HCT116 (cell line): ENCODE measurements at regions not wholly inside any gene's neighbourhood (a gene's known extent, or its start where the extent isn't known, plus 50 kb on each side); places are given as distances from the start of the nearest gene placed in this dataset.

ENCODE experiments used
- ATAC-seq: fragments of 200-7000 bp; cut with Tn5 transposase; 2 replicates; pipeline ENCODE4 v1.9.1; 2020; ENCODE audit warnings: mild to moderate bottlenecking, moderate library complexity
- BruUV-seq: library from RNA; stranded (reverse); fragments of 400-500 nt; replicated peaks from 2 replicates; lab custom pipeline; 2021; lab: Mats Ljungman, UMichigan
- CTCF ChIA-PET: fragments of 300-600 bp; sonication (Branson Sonifier 250); formaldehyde crosslinking; loops from one replicate; lab custom pipeline; 2021; ENCODE audit warnings: antibody characterized with exemption; lab: Charles Lee
- POLR2A ChIA-PET: fragments of 300-600, 350-600 bp; sonication (Branson Sonifier 250); formaldehyde crosslinking; loops from one replicate; lab custom pipeline; 2021; ENCODE audit warnings: antibody characterized with exemption; lab: Charles Lee
- RAD21 ChIA-PET, 2 experiments: fragments of 300-600 bp; sonication (Branson Sonifier 250); formaldehyde crosslinking; loops; one replicate each; lab custom pipeline; 2023; ENCODE audit warnings: low total read pairs in 2 of 2; ENCODE audit not compliant: uncharacterized antibody in 2 of 2, unreplicated experiment in 2 of 2, low non-redundant PET in 1 of 2; lab: Charles Lee
- DNase-seq: peaks from one replicate; pipeline ENCODE4 v3.0.0-alpha.2; 2010; ENCODE audit warnings: low read depth, low spot score
- H2AFZ ChIP-seq: fragments of 200-600 bp; shearing (Covaris generic), sonication (generic); 2 replicates; pipeline ENCODE4 v1.6.1; 2017; ENCODE audit warnings: low read depth, mixed run types, mixed read lengths, antibody characterized with exemption, low read length; ENCODE audit not compliant: poor library complexity, severe bottlenecking
- H3K27ac ChIP-seq: 2 replicates; pipeline ENCODE4 v1.5.1; 2012; ENCODE audit warnings: low read depth, low read length
- H3K27me3 ChIP-seq: fragments of 200-600 bp; sonication (generic); 2 replicates; pipeline ENCODE4 v1.6.1; 2016; ENCODE audit warnings: mixed run types, low read length, mixed read lengths; ENCODE audit not compliant: insufficient read depth
- H3K36me3 ChIP-seq, 2 experiments: fragments of 200-500 bp in 1 of 2; fragments of 200-600 bp in 1 of 2; sonication (Bioruptor generic) in 1 of 2; sonication (generic) in 1 of 2; 2 replicates each; pipeline versions ENCODE4 v1.5.1 to v1.6.1; 2014 to 2016; ENCODE audit warnings: low read length in 2 of 2, inconsistent platforms in 1 of 2, mixed read lengths in 1 of 2, mixed run types in 1 of 2; ENCODE audit not compliant: insufficient read depth in 2 of 2, control insufficient read depth in 1 of 2
- H3K4me1 ChIP-seq, 2 experiments: fragments of 200-600 bp in 1 of 2; sonication (generic) in 1 of 2; 2 replicates each; pipeline versions ENCODE4 v1.5.1 to v1.6.1; 2012 to 2017; ENCODE audit warnings: low read length in 2 of 2, inconsistent platforms in 1 of 2, mild to moderate bottlenecking in 1 of 2, mixed read lengths in 1 of 2, mixed run types in 1 of 2, moderate library complexity in 1 of 2; ENCODE audit not compliant: insufficient read depth in 2 of 2, control insufficient read depth in 1 of 2
- H3K4me2 ChIP-seq: fragments of 200-600 bp; sonication (generic); 2 replicates; pipeline ENCODE4 v1.6.1; 2017; ENCODE audit warnings: mixed run types, low read length, mixed read lengths
- H3K4me3 ChIP-seq, 2 experiments: fragments of 200-600 bp in 1 of 2; sonication (generic) in 1 of 2; replicated peaks in 1 of 2; 2 replicates each; pipeline ENCODE4 v1.5.1; 2011 to 2016; ENCODE audit warnings: low read length in 2 of 2, control low read depth in 1 of 2, low read depth in 1 of 2, mild to moderate bottlenecking in 1 of 2, mixed read lengths in 1 of 2, mixed run types in 1 of 2
- H3K79me2 ChIP-seq: fragments of 200-600 bp; sonication (generic); 2 replicates; pipeline ENCODE4 v1.6.1; 2017; ENCODE audit warnings: mild to moderate bottlenecking, mixed run types, low read length, moderate library complexity, mixed read lengths; ENCODE audit not compliant: insufficient read depth
- H3K9ac ChIP-seq: fragments of 200-600 bp; sonication (generic); 2 replicates; pipeline ENCODE4 v1.6.1; 2016; ENCODE audit warnings: low read length, mixed read lengths
- H3K9me2 ChIP-seq: fragments of 200-600 bp; sonication (generic), shearing (Covaris generic); 2 replicates; pipeline ENCODE4 v1.6.1; 2017; ENCODE audit warnings: mixed run types, mild to moderate bottlenecking, moderate library complexity; ENCODE audit not compliant: insufficient read depth
- H3K9me3 ChIP-seq, 2 experiments: fragments of 200-500 bp in 1 of 2; fragments of 200-600 bp in 1 of 2; sonication (Bioruptor generic) in 1 of 2; sonication (generic) in 1 of 2; 2 replicates each; pipeline ENCODE4 v1.6.1; 2014 to 2017; ENCODE audit warnings: low read length in 2 of 2, mixed read lengths in 2 of 2, inconsistent platforms in 1 of 2, low read depth in 1 of 2, mild to moderate bottlenecking in 1 of 2, mixed run types in 1 of 2, moderate library complexity in 1 of 2; ENCODE audit not compliant: control insufficient read depth in 1 of 2, insufficient read depth in 1 of 2
- H4K20me1 ChIP-seq: fragments of 200-600 bp; sonication (generic), shearing (Covaris generic); 2 replicates; pipeline ENCODE4 v1.6.1; 2017; ENCODE audit warnings: mixed run types, mild to moderate bottlenecking, moderate library complexity; ENCODE audit not compliant: insufficient read depth
- CEBPB ChIP-seq: IDR thresholded peaks from 2 replicates; pipeline ENCODE4 v1.6.1; 2012; ENCODE audit warnings: low read depth
- CTCF ChIP-seq, 3 experiments: fragments of 200-600 bp in 1 of 3; sonication (generic) in 1 of 3; IDR thresholded peaks in 2 of 3; conservative IDR thresholded peaks in 1 of 3; 2 replicates each; pipeline ENCODE4 v1.5.1; 2012 to 2017; ENCODE audit warnings: low read depth in 2 of 3, low read length in 2 of 3, antibody characterized with exemption in 1 of 3, borderline replicate concordance in 1 of 3, control low read depth in 1 of 3, mild to moderate bottlenecking in 1 of 3, mixed read lengths in 1 of 3, mixed run types in 1 of 3, moderate library complexity in 1 of 3; ENCODE audit not compliant: insufficient read depth in 1 of 3
- EZH2 ChIP-seq: fragments of 200-600 bp; sonication (generic); IDR thresholded peaks from 2 replicates; pipeline ENCODE4 v1.6.1; 2017; ENCODE audit warnings: antibody characterized with exemption, mixed run types
- EZH2phosphoT487 ChIP-seq: fragments of 200-600 bp; IDR thresholded peaks from 2 replicates; pipeline ENCODE4 v1.6.1; 2018; ENCODE audit warnings: antibody characterized with exemption, borderline replicate concordance
- MAX ChIP-seq: IDR thresholded peaks from 2 replicates; pipeline ENCODE4 v1.6.1; 2012
- POLR2A ChIP-seq: IDR thresholded peaks from 2 replicates; pipeline ENCODE4 v1.7.0; 2011; ENCODE audit warnings: borderline replicate concordance; ENCODE audit not compliant: insufficient read depth, insufficient read length; ENCODE audit errors: extremely low read depth
- RAD21 ChIP-seq: IDR thresholded peaks from 2 replicates; pipeline ENCODE4 v1.6.1; 2012; ENCODE audit warnings: low read depth, mild to moderate bottlenecking
- SRF ChIP-seq: IDR thresholded peaks from 2 replicates; pipeline ENCODE4 v1.6.1; 2012; ENCODE audit warnings: low read depth
- TCF7L2 ChIP-seq: IDR thresholded peaks from 2 replicates; pipeline ENCODE4 v1.7.0; 2011; ENCODE audit warnings: borderline replicate concordance, inconsistent platforms; ENCODE audit not compliant: insufficient read depth, insufficient read length; ENCODE audit errors: extremely low read depth
- ZFX ChIP-seq: fragments of 450-650 bp; IDR thresholded peaks from 2 replicates; pipeline ENCODE4 v1.6.1; 2017
- intact Hi-C: fragments of 100-400 bp; cut with micrococcal nuclease; formaldehyde crosslinking; loops from 2 replicates; pipeline ENCODE4 v1.10.0; 2022
- TF ChIP-seq, protein P1 (sequence below): IDR thresholded peaks from 2 replicates; pipeline ENCODE4 v1.6.1; 2011; ENCODE audit warnings: mild to moderate bottlenecking, low read length, moderate library complexity; ENCODE audit not compliant: insufficient replicate concordance; ENCODE audit errors: extremely low read depth

DNA sequence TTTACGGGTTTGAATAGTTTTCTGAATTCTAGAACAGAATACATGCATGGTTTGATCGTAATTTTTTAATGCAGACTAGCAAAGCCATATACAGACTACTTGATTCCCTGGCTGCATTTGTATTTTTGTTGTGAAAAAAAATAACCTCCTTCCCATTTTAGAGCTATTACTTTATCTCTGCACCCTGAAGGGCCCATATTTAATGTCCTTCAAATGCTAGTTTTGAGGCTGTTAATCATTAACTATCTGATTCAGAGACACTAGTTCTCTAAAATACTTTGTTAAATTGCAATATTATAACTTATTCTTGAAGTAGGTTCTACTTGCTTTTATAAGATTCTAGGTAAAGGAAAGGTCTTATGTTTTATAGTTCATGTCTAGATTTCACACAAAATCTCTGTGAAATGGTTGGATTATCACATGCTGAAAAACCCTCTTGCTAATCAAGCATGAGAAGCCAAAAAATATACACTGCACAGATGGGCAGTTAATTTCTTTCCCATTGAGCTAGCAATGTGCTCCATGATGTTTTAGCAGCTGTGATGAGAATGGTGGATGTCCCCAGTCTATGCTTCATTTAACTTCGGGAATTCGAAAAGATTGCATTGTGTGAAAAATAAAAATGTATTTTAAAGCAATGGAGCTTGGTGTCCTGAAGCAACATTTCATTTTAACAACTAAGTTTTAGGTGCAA lies 634.0 kb upstream of the BCHE start:
- intact Hi-C loops = no loop called here
- Histone ChIP-seq H3K9me2 (peaks cover 4% of the 10 kb centered on the region; the same call in 1 of the 2 replicates), H3K9ac (no peak overlapping the region), H3K36me3 (no peaks in the 10 kb centered on the region), H3K79me2 (no peaks in the 10 kb centered on the region), H2AFZ (no peak overlapping the region), H3K9me3 (no peaks in the 10 kb centered on the region), H3K27me3 (no peaks in the 10 kb centered on the region), H3K4me1 (no peaks in the 10 kb centered on the region), H3K4me2 (no peak overlapping the region), H4K20me1 (no peaks in the 10 kb centered on the region), H3K4me3 (no peak overlapping the region), H3K27ac (no peak overlapping the region)
- POLR2A ChIA-PET = no interaction called here
- RAD21 ChIA-PET = no interaction called here
- ATAC-seq (no peak), DNase-seq (no peak)
- no TSS peak for BruUV-seq
- CTCF ChIA-PET = no interaction called here
- no peak for TF ChIP-seq EZH2
- no peak for TF ChIP-seq EZH2phosphoT487
- TF ChIP-seq CTCF (IDR thresholded peaks at IDR 0.05 in 2 of 3, conservative IDR thresholded peaks at IDR 0.05 in 1 of 3; ENCODE audit: borderline replicate concordance in 1 of 3, insufficient read depth in 1 of 3, low read depth in 2 of 3, low read length in 2 of 3) = no peak
- no peak for TF ChIP-seq MAX
- no peak for TF ChIP-seq SRF
- no peak for TF ChIP-seq POLR2A
- TF ChIP-seq, protein P1, sequence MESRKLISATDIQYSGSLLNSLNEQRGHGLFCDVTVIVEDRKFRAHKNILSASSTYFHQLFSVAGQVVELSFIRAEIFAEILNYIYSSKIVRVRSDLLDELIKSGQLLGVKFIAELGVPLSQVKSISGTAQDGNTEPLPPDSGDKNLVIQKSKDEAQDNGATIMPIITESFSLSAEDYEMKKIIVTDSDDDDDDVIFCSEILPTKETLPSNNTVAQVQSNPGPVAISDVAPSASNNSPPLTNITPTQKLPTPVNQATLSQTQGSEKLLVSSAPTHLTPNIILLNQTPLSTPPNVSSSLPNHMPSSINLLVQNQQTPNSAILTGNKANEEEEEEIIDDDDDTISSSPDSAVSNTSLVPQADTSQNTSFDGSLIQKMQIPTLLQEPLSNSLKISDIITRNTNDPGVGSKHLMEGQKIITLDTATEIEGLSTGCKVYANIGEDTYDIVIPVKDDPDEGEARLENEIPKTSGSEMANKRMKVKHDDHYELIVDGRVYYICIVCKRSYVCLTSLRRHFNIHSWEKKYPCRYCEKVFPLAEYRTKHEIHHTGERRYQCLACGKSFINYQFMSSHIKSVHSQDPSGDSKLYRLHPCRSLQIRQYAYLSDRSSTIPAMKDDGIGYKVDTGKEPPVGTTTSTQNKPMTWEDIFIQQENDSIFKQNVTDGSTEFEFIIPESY = no peak
- no peak for TF ChIP-seq CEBPB
- no peak for TF ChIP-seq RAD21
- no peak for TF ChIP-seq ZFX
- no peak for TF ChIP-seq TCF7L2
